H9 (cell line): ENCODE measurements at regions not wholly inside any gene's neighbourhood (a gene's known extent, or its start where the extent isn't known, plus 50 kb on each side); places are given as distances from the start of the nearest gene placed in this dataset.

Source experiments
- DNase-seq: peaks from one replicate; pipeline ENCODE4 v3.0.0-alpha.2; 2017
- H2AFZ ChIP-seq: one replicate; pipeline ENCODE4 v1.6.1; 2013; ENCODE audit warnings: mild to moderate bottlenecking, low read length, control low read depth, moderate library complexity
- H2AK5ac ChIP-seq: 2 replicates; pipeline ENCODE4 v1.6.1; 2013; ENCODE audit warnings: low read length, control low read depth, mixed read lengths; ENCODE audit not compliant: insufficient read length
- H2BK120ac ChIP-seq: one replicate; pipeline ENCODE4 v1.6.1; 2013; ENCODE audit warnings: low read depth, mild to moderate bottlenecking, low read length, control low read depth, inconsistent platforms; ENCODE audit not compliant: poor library complexity, severe bottlenecking
- H2BK12ac ChIP-seq: 2 replicates; pipeline ENCODE4 v1.6.1; 2013; ENCODE audit warnings: low read length, control low read depth, mixed read lengths, low read depth; ENCODE audit not compliant: insufficient read length
- H2BK15ac ChIP-seq: 2 replicates; pipeline ENCODE4 v1.6.1; 2013; ENCODE audit warnings: low read depth, low read length, control low read depth
- H2BK20ac ChIP-seq: one replicate; pipeline ENCODE4 v1.6.1; 2013; ENCODE audit warnings: low read depth, mild to moderate bottlenecking, low read length, control low read depth, inconsistent platforms; ENCODE audit not compliant: poor library complexity, severe bottlenecking
- H2BK5ac ChIP-seq: 2 replicates; pipeline ENCODE4 v1.6.1; 2013; ENCODE audit warnings: low read length, control low read depth, mixed read lengths; ENCODE audit not compliant: insufficient read length
- H3K14ac ChIP-seq: 2 replicates; pipeline ENCODE4 v1.6.1; 2013; ENCODE audit warnings: low read length, control low read depth; ENCODE audit not compliant: insufficient read depth
- H3K18ac ChIP-seq: 2 replicates; pipeline ENCODE4 v1.6.1; 2013; ENCODE audit warnings: low read depth, mild to moderate bottlenecking, mixed read lengths, low read length, control low read depth; ENCODE audit not compliant: insufficient read length
- H3K23ac ChIP-seq: 2 replicates; pipeline ENCODE4 v1.6.1; 2013; ENCODE audit warnings: low read length, control low read depth, mixed read lengths, low read depth; ENCODE audit not compliant: insufficient read length
- H3K23me2 ChIP-seq: 2 replicates; pipeline ENCODE4 v1.6.1; 2013; ENCODE audit warnings: low read depth, mild to moderate bottlenecking, mixed read lengths, low read length, control low read depth; ENCODE audit not compliant: insufficient read length, poor library complexity, severe bottlenecking
- H3K27ac ChIP-seq: 2 replicates; pipeline ENCODE4 v1.5.1; 2013; ENCODE audit warnings: low read length, control low read depth, mixed read lengths, low read depth; ENCODE audit not compliant: insufficient read length
- H3K27me3 ChIP-seq: 2 replicates; pipeline ENCODE4 v1.6.1; 2013; ENCODE audit warnings: low read length, control low read depth, inconsistent platforms; ENCODE audit not compliant: insufficient read depth
- H3K4ac ChIP-seq: 2 replicates; pipeline ENCODE4 v1.6.1; 2013; ENCODE audit warnings: low read depth, mild to moderate bottlenecking, control low read depth, inconsistent platforms, low read length, moderate library complexity
- H3K4me1 ChIP-seq: 2 replicates; pipeline ENCODE4 v1.6.1; 2013; ENCODE audit warnings: low read length, control low read depth, inconsistent platforms; ENCODE audit not compliant: insufficient read depth
- H3K4me2 ChIP-seq: 2 replicates; pipeline ENCODE4 v1.6.1; 2013; ENCODE audit warnings: low read length, control low read depth, mixed read lengths; ENCODE audit not compliant: insufficient read length, insufficient read depth
- H3K56ac ChIP-seq: 2 replicates; pipeline ENCODE4 v1.6.1; 2013; ENCODE audit warnings: low read depth, mild to moderate bottlenecking, mixed read lengths, low read length, control low read depth; ENCODE audit not compliant: insufficient read length
- H3K79me1 ChIP-seq: 2 replicates; pipeline ENCODE4 v1.6.1; 2013; ENCODE audit warnings: low read depth, mild to moderate bottlenecking, moderate library complexity, low read length, control low read depth, inconsistent platforms; ENCODE audit not compliant: insufficient read depth, poor library complexity, severe bottlenecking
- H3K79me2 ChIP-seq: 2 replicates; pipeline ENCODE4 v1.6.1; 2013; ENCODE audit warnings: low read length, control low read depth, inconsistent platforms; ENCODE audit not compliant: insufficient read depth
- H3K9ac ChIP-seq: 2 replicates; pipeline ENCODE4 v1.6.1; 2013; ENCODE audit warnings: low read length, control low read depth, mixed read lengths; ENCODE audit not compliant: insufficient read length; ENCODE audit errors: extremely low read depth
- H3K9me3 ChIP-seq: one replicate; pipeline ENCODE4 v1.6.1; 2013; ENCODE audit warnings: low read depth, low read length, inconsistent platforms; ENCODE audit not compliant: control insufficient read depth
- H3T11ph ChIP-seq: one replicate; pipeline ENCODE4 v1.6.1; 2013; ENCODE audit warnings: mild to moderate bottlenecking, low read length, control low read depth, inconsistent platforms
- H4K20me1 ChIP-seq: one replicate; pipeline ENCODE4 v1.6.1; 2013; ENCODE audit not compliant: control insufficient read depth, insufficient read length, insufficient read depth
- H4K5ac ChIP-seq: 2 replicates; pipeline ENCODE4 v1.6.1; 2013; ENCODE audit warnings: low read depth, mild to moderate bottlenecking, mixed read lengths, low read length, control low read depth; ENCODE audit not compliant: insufficient read length
- H4K8ac ChIP-seq: replicated peaks from 2 replicates; pipeline ENCODE4 v1.6.1; 2013; ENCODE audit warnings: low read length, control low read depth, mixed read lengths, low read depth; ENCODE audit not compliant: insufficient read length
- H4K91ac ChIP-seq: 2 replicates; pipeline ENCODE4 v1.6.1; 2013; ENCODE audit warnings: low read depth, mild to moderate bottlenecking, moderate library complexity, mixed read lengths, low read length, control low read depth; ENCODE audit not compliant: insufficient read length
- H3K27ac Mint-ChIP-seq, 3 experiments: 2 replicates in 2 of 3; 3 replicates in 1 of 3; pipeline ENCODE4 v1.8.0; 2020 to 2021; ENCODE audit warnings: mixed read lengths in 3 of 3, mild to moderate bottlenecking in 1 of 3, moderate library complexity in 1 of 3
- H3K27me3 Mint-ChIP-seq: 2 replicates; pipeline ENCODE4 v1.8.0; 2021; ENCODE audit warnings: low read depth, mild to moderate bottlenecking, moderate library complexity, mixed read lengths
- H3K36me3 Mint-ChIP-seq, 3 experiments: 2 replicates in 2 of 3; 3 replicates in 1 of 3; pipeline ENCODE4 v1.8.0; 2020 to 2021; ENCODE audit warnings: low read depth in 3 of 3, mixed read lengths in 3 of 3; ENCODE audit not compliant: insufficient read depth in 1 of 3
- H3K4me1 Mint-ChIP-seq, 2 experiments: 2 replicates each; pipeline ENCODE4 v1.8.0; 2020; ENCODE audit warnings: mixed read lengths in 2 of 2
- H3K4me3 Mint-ChIP-seq, 2 experiments: 2 replicates in 1 of 2; 3 replicates in 1 of 2; pipeline ENCODE4 v1.8.0; 2020 to 2021; ENCODE audit warnings: mild to moderate bottlenecking in 2 of 2, mixed read lengths in 2 of 2, moderate library complexity in 1 of 2
- H3K9me3 Mint-ChIP-seq, 2 experiments: 2 replicates in 1 of 2; 3 replicates in 1 of 2; pipeline ENCODE4 v1.8.0; 2020; ENCODE audit warnings: mild to moderate bottlenecking in 2 of 2, mixed read lengths in 2 of 2, moderate library complexity in 1 of 2
- WGBS: extraction: QIAGEN DNeasy Blood & Tissue Kit; methylation state at CpG from one replicate; pipeline ENCODE4 v1.1.7; 2013; ENCODE audit warnings: missing lambda C conversion rate, low lambda C conversion rate, mixed read lengths; ENCODE audit not compliant: insufficient read length; ENCODE audit errors: extremely low coverage; 5-methylcytosine and 5-hydroxymethylcytosine counted together
- TF ChIP-seq, protein P1 (sequence below): fragments of 200-600 bp; sonication (generic); conservative IDR thresholded peaks from 3 replicates; pipeline ENCODE4 v1.8.0; 2021; ENCODE audit warnings: antibody characterized with exemption, mild to moderate bottlenecking

- no CpG with 5 or more reads among the region's 2 CpGs for WGBS
- no peak overlapping the region for H3K27ac Mint-ChIP-seq
- Histone ChIP-seq H2AK5ac (no peak overlapping the region), H4K91ac (no peak overlapping the region), H3K23ac (no peak overlapping the region), H4K8ac (no peak overlapping the region), H2BK20ac (no peak overlapping the region), H3K4me2 (no peak overlapping the region), H3T11ph (no peak overlapping the region), H2BK120ac (no peak overlapping the region), H2BK15ac (no peak overlapping the region), H3K56ac (no peak overlapping the region), H3K79me2 (no peaks in the 10 kb centered on the region), H3K4ac (no peak overlapping the region), H3K18ac (no peak overlapping the region), H3K23me2 (no peaks in the 10 kb centered on the region), H3K14ac (no peak overlapping the region), H3K9me3 (no peaks in the 10 kb centered on the region), H3K79me1 (no peaks in the 10 kb centered on the region), H2AFZ (no peak overlapping the region), H4K5ac (no peak overlapping the region), H4K20me1 (no peaks in the 10 kb centered on the region), H3K9ac (no peak overlapping the region), H3K4me1 (no peaks in the 10 kb centered on the region), H2BK5ac (no peak overlapping the region), H2BK12ac (no peak overlapping the region), H3K27ac (no peak overlapping the region), H3K27me3 (no peaks in the 10 kb centered on the region)
- H3K4me3 Mint-ChIP-seq, result no peak overlapping the region
- no peaks in the 10 kb centered on the region for H3K36me3 Mint-ChIP-seq
- no peaks in the 10 kb centered on the region; the same call in none of the 2 replicates for H3K27me3 Mint-ChIP-seq
- TF ChIP-seq, protein P1, sequence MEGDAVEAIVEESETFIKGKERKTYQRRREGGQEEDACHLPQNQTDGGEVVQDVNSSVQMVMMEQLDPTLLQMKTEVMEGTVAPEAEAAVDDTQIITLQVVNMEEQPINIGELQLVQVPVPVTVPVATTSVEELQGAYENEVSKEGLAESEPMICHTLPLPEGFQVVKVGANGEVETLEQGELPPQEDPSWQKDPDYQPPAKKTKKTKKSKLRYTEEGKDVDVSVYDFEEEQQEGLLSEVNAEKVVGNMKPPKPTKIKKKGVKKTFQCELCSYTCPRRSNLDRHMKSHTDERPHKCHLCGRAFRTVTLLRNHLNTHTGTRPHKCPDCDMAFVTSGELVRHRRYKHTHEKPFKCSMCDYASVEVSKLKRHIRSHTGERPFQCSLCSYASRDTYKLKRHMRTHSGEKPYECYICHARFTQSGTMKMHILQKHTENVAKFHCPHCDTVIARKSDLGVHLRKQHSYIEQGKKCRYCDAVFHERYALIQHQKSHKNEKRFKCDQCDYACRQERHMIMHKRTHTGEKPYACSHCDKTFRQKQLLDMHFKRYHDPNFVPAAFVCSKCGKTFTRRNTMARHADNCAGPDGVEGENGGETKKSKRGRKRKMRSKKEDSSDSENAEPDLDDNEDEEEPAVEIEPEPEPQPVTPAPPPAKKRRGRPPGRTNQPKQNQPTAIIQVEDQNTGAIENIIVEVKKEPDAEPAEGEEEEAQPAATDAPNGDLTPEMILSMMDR, result no peak
- no peak for DNase-seq
- H3K9me3 Mint-ChIP-seq, result peaks cover 0 to 4% of the 10 kb centered on the region in 2 experiments; a peak in 1 of 5 replicates
- H3K4me1 Mint-ChIP-seq, result no peaks in the 10 kb centered on the region
Observed at GRCh38 chr1:220943319-220943996, 64.2 kb downstream of the HLX start.
